CD4-positive, alpha-beta T cell treated with Interferon alpha-2 for 1 hour (primary cell): ENCODE measurements at regions not wholly inside any gene's neighbourhood (a gene's known extent, or its start where the extent isn't known, plus 50 kb on each side); places are given as distances from the start of the nearest gene placed in this dataset.

ENCODE experiments used
- DNase-seq, 2 donors: peaks; one replicate each; pipeline ENCODE4 v3.0.0-alpha.2; 2020 to 2022

DNA sequence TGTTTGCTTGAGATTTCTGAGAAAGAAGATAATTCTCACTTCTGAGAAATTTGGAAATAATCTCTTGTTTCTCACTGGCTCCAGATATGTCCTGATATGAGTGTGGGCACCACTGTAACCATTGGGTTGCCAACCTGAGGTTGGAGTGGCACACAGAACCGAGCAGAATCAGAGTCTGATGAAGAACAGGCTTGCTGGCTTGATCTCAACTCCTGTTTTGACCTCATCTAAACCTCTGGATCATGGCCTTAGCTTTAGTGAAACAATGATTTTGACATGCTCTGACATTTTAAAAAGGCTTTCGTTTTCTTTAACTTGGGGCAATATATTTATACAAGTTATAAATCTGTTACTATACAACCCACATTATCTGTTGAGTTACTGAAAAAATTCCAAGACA lies 548.0 kb downstream of the IRS1 start:
- DNase-seq, result no peak

DNA sequence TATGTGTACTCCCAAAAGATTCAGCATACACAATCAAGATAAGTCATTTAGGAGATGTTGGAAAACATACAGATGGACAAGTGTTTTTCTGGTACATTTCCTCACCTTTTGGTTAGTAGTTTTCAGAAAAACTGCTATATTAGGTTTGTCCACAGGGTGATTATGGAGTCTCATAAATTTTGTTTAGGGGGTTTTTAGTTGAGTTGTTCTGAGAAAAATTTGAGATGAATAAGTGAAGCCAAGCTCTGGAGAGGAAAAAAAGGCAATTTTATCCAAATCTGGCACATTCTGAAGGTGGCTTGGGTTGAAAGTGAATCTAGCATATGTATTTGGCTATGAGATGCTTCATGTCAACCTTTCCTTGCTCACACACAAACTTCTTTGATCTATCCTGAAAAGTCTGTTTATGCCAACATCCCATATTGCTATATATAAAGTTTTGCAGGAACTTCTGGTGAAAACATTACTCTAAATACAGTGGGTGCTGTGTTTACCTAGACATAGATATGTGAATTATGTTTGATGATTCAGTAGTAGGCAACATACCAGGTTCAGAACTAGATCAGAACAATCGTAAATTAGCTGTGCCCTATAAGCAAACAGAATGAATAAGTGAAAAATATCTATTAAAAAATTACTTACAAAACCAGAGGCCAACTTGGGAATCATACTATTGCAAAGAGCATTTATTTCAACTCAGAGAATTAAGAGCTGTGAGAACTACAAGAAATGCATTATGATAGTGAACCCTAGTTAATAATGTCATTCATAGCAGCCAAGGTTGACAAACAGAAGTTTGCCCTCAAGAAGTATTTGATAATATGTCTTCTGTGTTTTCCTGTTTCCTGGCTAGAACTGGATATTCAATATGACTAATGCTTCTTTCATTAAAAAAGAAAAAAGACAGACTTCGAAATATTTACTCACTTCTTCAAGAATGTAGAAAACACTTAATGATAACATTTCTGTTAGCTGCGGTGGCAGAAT lies 552.0 kb downstream of the IRS1 start:
- no peak for DNase-seq

DNA sequence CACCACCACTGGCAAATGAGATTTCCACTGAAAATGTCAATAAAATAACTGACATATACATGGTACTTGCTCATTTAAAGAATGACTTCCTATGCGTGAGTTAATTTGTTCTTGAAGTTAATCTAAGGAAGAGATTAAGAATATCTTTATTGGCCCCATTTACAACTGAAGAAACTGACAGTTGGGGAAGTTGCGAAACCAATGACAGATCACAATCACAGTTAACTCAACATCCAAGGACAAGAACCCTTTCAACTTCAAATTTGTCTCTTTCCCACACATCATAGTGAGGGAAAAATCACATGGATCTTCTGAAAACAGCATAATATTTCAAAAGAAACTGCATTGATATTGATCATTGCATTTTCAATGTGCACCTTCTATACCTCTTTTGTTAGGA lies 565.4 kb downstream of the IRS1 start:
- no peak for DNase-seq

DNA sequence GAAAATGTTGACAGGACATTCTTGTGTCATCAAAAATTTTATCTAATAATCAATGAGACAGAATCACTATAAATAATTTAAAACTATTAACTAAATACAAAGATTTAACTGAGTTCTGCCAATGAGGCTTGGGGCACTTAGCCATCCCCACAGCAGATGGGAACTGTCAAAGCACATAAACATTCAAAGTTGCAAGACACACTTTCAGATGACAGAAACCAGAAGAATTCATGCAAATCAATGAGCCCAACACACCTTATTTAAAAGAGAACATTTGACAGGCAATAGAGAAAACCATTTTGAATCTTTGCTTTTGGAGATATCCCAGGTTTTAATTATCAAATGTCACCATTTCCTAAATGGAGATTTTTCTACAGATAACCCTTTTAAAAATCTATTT lies 566.2 kb downstream of the IRS1 start:
- DNase-seq, result no peak

DNA sequence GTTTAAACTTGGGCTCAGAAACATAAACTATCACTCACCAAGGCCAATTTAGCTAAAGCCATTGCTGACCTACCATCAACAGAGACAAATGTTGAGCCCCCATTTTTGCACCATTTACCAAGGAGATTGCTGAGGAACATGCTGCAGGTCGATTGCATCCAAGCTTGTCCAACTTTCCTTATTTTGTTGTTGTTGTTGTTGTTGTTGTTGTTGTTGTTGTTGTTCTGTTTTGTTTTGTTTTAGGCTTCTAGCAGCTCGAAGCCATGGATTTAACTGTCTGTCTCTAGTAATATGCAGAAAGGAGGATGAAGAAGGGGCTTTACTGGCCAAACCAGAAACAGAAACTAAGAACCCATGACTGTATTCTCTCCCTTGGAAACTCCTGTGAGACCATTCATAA lies 571.5 kb downstream of the IRS1 start:
- DNase-seq, result no peak

DNA sequence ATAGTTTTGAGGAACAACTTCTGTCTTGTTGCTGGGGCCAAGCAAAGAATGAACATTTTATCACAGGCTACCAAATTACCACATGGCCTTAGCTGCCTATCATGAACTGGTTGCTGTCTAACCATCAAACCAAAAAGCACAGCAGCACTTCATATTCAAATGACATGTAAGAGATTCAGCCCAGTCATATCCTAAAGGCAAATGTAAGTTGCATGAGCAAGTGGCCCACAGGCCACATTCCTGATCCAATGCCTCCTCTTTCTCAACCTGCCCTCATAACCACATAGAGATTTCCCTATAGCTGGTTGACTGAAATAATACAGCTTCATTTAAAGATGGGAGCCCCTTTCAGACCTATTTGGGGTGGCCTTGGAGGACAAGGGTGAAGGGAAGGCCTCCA lies 572.3 kb downstream of the IRS1 start:
- no peak for DNase-seq

GRCh38 chr2:226223704-226224103 lies 575.9 kb downstream of the IRS1 start:
- DNase-seq, result no peak

- DNase-seq, result no peak
Measured at GRCh38 chr2:226220511-226220910, 579.1 kb downstream of the IRS1 start.

DNA sequence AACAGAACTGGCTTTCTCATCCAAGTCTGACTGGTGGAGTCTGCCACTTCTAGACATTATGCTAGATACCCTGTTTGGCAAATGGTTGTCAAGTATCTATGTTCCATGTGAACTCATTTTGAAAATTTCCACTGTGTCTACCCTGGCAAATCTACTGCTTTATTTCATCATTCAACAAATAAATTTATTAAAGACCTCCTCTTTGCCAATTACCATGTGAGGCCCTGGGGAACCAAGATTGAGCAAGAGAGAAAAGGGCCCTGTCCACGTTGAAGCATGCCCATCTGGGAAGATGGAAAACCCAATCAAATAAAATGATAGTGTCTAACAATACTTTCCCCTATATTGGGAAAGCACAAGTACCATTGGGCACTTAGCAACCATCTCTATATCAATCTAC lies 582.4 kb downstream of the IRS1 start:
- no peak for DNase-seq

- DNase-seq, result no peak
Measured at GRCh38 chr2:226216575-226216974, 583.0 kb downstream of the IRS1 start.

GRCh38 chr2:226215902-226216503 lies 583.6 kb downstream of the IRS1 start:
- peak; percentile 26 to 56 for DNase-seq

GRCh38 chr2:226213717-226214116 lies 585.9 kb downstream of the IRS1 start:
- DNase-seq, result no peak

GRCh38 chr2:226211439-226211838 lies 588.2 kb downstream of the IRS1 start:
- DNase-seq, result no peak

DNA sequence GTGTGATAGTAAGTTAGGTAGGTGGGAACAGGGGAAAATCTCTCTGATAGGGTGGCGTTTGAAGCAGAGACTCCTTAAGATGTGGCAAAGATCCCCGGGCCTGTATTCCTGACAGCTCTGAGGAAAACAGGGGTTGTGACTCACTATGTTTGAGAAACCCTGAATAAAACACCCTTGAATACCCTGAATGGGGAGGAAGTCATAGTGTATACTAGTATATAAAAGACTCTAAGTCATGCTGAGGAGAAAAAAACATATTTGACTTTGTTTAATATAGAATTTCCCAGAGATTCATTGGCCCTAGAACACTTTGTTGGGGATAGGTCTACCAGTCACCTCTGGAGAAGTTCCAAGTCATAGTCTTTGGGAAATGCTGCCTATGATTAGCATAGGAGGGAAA lies 590.9 kb downstream of the IRS1 start:
- DNase-seq, result no peak

DNA sequence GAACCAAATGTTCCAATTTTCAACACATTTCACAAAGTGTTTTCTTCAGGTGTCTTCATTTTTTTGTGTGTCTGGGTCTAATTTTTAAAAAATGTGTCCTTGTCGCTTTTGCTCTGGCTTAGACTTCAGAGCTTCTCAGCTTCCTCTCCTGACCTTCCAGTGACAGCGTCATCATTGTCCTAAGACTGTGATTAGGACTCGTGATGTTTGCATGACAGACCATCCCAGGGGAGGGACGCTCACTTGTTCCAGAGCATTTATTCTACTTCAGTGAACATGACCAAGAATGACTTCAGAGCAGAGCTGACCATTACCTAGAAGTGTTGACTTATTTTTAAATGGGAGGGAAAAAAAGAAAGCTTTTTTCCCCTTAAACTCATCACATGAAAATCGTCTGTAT lies 591.9 kb downstream of the IRS1 start:
- DNase-seq, result no peak

DNA sequence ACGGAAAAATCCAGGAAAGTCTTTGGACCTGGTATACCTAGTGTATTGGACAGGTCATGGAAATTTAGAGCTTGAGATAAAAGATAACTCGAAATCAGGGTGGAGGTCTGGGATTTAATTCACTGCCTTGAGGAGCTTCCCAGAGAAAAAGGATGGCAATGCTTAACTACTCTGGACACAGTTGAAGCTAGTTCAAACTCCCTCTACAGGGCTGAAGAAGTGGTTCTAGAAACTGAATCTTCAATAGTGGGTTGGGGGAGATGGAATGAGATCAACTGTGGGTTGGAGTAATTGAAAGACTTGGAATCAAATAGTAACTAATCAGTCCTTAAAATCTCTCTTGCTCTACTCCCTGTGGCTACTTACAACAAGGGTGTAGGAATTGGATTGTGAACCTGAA lies 600.1 kb downstream of the IRS1 start:
- no peak for DNase-seq

- DNase-seq, result no peak
Measured at GRCh38 chr2:226198956-226199355, 600.7 kb downstream of the IRS1 start.

GRCh38 chr2:226190479-226191252 lies 609.0 kb downstream of the IRS1 start:
- DNase-seq, result no peak

- DNase-seq, result no peak
Measured at GRCh38 chr2:226189061-226189460, 610.6 kb downstream of the IRS1 start.

GRCh38 chr2:226187616-226188015 lies 612.0 kb downstream of the IRS1 start:
- no peak for DNase-seq

GRCh38 chr2:226187156-226187555 lies 612.5 kb downstream of the IRS1 start:
- no peak for DNase-seq

- DNase-seq, result no peak
Measured at GRCh38 chr2:226185616-226186211, 613.9 kb downstream of the IRS1 start.

- no peak for DNase-seq
Measured at GRCh38 chr2:226184940-226185615, 614.5 kb downstream of the IRS1 start.
